ENCODE measurements at regions not wholly inside any gene's neighbourhood (a gene's known extent, or its start where the extent isn't known, plus 50 kb on each side); places are given as distances from the start of the nearest gene placed in this dataset.

DNA sequence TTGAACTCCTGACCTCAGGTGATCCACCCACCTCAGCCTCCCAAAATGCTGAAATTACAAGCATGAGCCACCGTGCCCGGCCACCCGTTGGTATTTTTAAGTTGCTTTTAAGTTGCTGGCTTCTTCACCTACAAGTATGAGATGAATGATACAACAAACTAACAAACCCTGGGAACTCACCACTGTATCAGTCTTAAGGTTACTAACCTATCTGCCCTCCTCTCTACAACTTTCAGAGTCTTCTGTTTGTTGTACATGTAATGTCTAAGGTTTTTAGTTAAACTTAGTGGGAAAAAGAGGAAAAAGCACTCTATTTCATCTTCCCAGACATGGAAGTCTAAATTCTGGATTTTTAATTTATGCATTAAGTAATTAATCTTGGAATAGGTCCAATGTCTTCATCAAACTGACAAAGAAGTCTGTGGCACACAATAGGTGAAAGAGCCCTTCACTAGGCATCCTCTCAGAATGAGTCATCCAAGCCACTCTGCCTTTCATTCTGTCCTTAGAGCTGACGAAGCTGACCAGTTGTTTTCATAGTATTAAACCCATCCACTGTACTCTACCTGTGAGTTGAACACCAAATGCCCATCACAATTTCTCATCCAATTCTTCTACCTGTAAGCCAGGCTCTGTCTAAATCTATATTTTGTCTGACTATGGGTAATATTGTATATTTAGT is 936.1 kb downstream of the TUSC7 start:
- no peaks in the 10 kb centered on the region for H3K79me1 ChIP-seq (ENCODE audit: low read length)
- H3K23ac ChIP-seq (ENCODE audit: low read length), result no peak overlapping the region
- no peak overlapping the region for H3K56ac ChIP-seq (ENCODE audit: low read length)
- no peak overlapping the region for H4K5ac ChIP-seq (ENCODE audit: low read length)
- no peak overlapping the region for H3K27ac ChIP-seq (ENCODE audit: low read depth, low read length)
- no peaks in the 10 kb centered on the region for H3K4me1 ChIP-seq (ENCODE audit: control insufficient read depth, low read depth, low read length)
- no CpG with 5 or more reads among the region's 4 CpGs for WGBS (ENCODE audit: extremely low coverage, insufficient coverage, low lambda C conversion rate)
- no peaks in the 10 kb centered on the region for H3K79me2 ChIP-seq (ENCODE audit: control insufficient read depth, insufficient read depth, low read length)
- H3K9ac ChIP-seq (ENCODE audit: low read length), result no peak overlapping the region
- no peaks in the 10 kb centered on the region for H3K27me3 ChIP-seq (ENCODE audit: insufficient read depth, low read length, poor library complexity)
- no peak overlapping the region for H2AK5ac ChIP-seq (ENCODE audit: low read length)
- H3K4ac ChIP-seq (ENCODE audit: low read depth, low read length), result no peak overlapping the region
- no peak overlapping the region for H2BK15ac ChIP-seq (replicated peaks; ENCODE audit: low read depth)
- no peaks in the 10 kb centered on the region for H3K36me3 ChIP-seq (ENCODE audit: control insufficient read depth, insufficient read depth, low read length)
- no peak overlapping the region for H3K4me2 ChIP-seq (ENCODE audit: low read length)
- H4K8ac ChIP-seq (ENCODE audit: low read depth, low read length), result no peak overlapping the region
- no peak overlapping the region for H2BK5ac ChIP-seq (ENCODE audit: low read length)
- H2BK120ac ChIP-seq (ENCODE audit: low read depth, low read length), result no peak overlapping the region
- no peak for DNase-seq
- H3K18ac ChIP-seq (ENCODE audit: low read length), result no peak overlapping the region
- H3K4me3 ChIP-seq (ENCODE audit: low read length), result no peak overlapping the region

GRCh38 chr3:117647435-117647834 is 937.9 kb downstream of the TUSC7 start:
- no CpG with 5 or more reads among the region's 2 CpGs for WGBS (ENCODE audit: extremely low coverage, insufficient coverage, low lambda C conversion rate)
- Histone ChIP-seq H3K4ac (ENCODE audit: low read depth, low read length) (no peak overlapping the region), H2BK15ac (replicated peaks; ENCODE audit: low read depth) (no peak overlapping the region), H2BK5ac (ENCODE audit: low read length) (no peak overlapping the region), H3K79me2 (ENCODE audit: control insufficient read depth, insufficient read depth, low read length) (no peaks in the 10 kb centered on the region), H3K23ac (ENCODE audit: low read length) (no peak overlapping the region), H3K36me3 (ENCODE audit: control insufficient read depth, insufficient read depth, low read length) (no peaks in the 10 kb centered on the region), H3K18ac (ENCODE audit: low read length) (no peak overlapping the region), H4K8ac (ENCODE audit: low read depth, low read length) (no peak overlapping the region), H3K4me1 (ENCODE audit: control insufficient read depth, low read depth, low read length) (no peaks in the 10 kb centered on the region), H3K9ac (ENCODE audit: low read length) (no peak overlapping the region), H3K56ac (ENCODE audit: low read length) (no peak overlapping the region), H2AK5ac (ENCODE audit: low read length) (no peak overlapping the region), H2BK120ac (ENCODE audit: low read depth, low read length) (no peak overlapping the region), H4K5ac (ENCODE audit: low read length) (no peak overlapping the region), H3K27ac (ENCODE audit: low read depth, low read length) (no peak overlapping the region), H3K27me3 (ENCODE audit: insufficient read depth, low read length, poor library complexity) (no peaks in the 10 kb centered on the region), H3K4me2 (ENCODE audit: low read length) (no peak overlapping the region), H3K79me1 (ENCODE audit: low read length) (no peaks in the 10 kb centered on the region), H3K4me3 (ENCODE audit: low read length) (no peak overlapping the region)
- DNase-seq, result no peak

DNA sequence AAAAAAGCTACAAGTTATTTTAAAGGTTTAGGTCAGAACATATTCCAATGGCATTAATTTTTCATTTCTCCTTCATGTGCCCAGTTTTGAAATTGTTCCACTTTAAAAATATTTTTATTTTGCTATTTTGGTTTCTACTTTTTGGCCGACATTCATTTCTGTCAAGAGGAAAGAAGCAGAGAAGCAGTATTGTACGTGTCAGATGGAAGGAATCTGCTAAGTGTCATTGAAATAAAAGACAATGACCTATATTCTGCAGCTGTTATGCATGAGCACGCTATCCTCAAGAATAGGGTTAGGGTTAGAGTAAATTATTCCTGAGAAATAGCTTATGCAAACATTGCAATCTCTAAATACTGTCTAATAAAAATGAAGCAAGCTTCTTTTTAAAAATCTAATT is 941.7 kb downstream of the TUSC7 start:
- H3K27ac ChIP-seq (ENCODE audit: low read depth, low read length), result no peak overlapping the region
- H2BK15ac ChIP-seq (replicated peaks; ENCODE audit: low read depth), result no peak overlapping the region
- H3K18ac ChIP-seq (ENCODE audit: low read length), result no peak overlapping the region
- H3K36me3 ChIP-seq (ENCODE audit: control insufficient read depth, insufficient read depth, low read length), result no peaks in the 10 kb centered on the region
- no peak overlapping the region for H3K4me2 ChIP-seq (ENCODE audit: low read length)
- DNase-seq, result no peak
- WGBS (ENCODE audit: extremely low coverage, insufficient coverage, low lambda C conversion rate), result no CpG with 5 or more reads among the region's 3 CpGs
- H3K79me2 ChIP-seq (ENCODE audit: control insufficient read depth, insufficient read depth, low read length), result no peaks in the 10 kb centered on the region
- no peak overlapping the region for H2BK5ac ChIP-seq (ENCODE audit: low read length)
- no peak overlapping the region for H2AK5ac ChIP-seq (ENCODE audit: low read length)
- no peak overlapping the region for H4K8ac ChIP-seq (ENCODE audit: low read depth, low read length)
- H3K79me1 ChIP-seq (ENCODE audit: low read length), result no peaks in the 10 kb centered on the region
- H3K27me3 ChIP-seq (ENCODE audit: insufficient read depth, low read length, poor library complexity), result no peaks in the 10 kb centered on the region
- H3K23ac ChIP-seq (ENCODE audit: low read length), result no peak overlapping the region
- H3K4me1 ChIP-seq (ENCODE audit: control insufficient read depth, low read depth, low read length), result no peaks in the 10 kb centered on the region
- no peak overlapping the region for H3K4ac ChIP-seq (ENCODE audit: low read depth, low read length)
- H3K56ac ChIP-seq (ENCODE audit: low read length), result no peak overlapping the region
- no peak overlapping the region for H3K9ac ChIP-seq (ENCODE audit: low read length)
- H2BK120ac ChIP-seq (ENCODE audit: low read depth, low read length), result no peak overlapping the region
- no peak overlapping the region for H4K5ac ChIP-seq (ENCODE audit: low read length)
- H3K4me3 ChIP-seq (ENCODE audit: low read length), result no peak overlapping the region

DNA sequence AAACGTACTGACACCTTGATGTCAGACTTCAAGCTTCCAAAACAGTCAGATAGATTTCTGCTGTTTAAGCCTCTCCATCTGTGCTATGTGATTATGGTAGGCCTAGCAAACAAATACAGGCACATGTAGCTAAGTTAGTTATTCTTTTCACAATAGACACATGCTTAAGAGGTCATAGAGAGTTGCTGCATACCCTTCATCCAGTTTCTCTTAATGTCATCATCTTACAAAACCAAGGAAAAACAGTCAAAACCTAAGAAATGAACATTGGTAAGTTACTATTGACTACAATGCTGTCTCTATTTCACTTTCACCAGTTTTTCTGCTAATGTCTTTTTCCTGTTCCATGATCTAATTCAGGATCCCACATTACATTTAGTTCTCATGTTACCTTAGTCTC is 946.8 kb downstream of the TUSC7 start:
- Histone ChIP-seq H3K4me1 (ENCODE audit: control insufficient read depth, low read depth, low read length) (no peaks in the 10 kb centered on the region), H3K36me3 (ENCODE audit: control insufficient read depth, insufficient read depth, low read length) (no peaks in the 10 kb centered on the region), H2BK120ac (ENCODE audit: low read depth, low read length) (no peak overlapping the region), H2BK5ac (ENCODE audit: low read length) (no peak overlapping the region), H3K79me1 (ENCODE audit: low read length) (no peaks in the 10 kb centered on the region), H3K27ac (ENCODE audit: low read depth, low read length) (no peak overlapping the region), H3K79me2 (ENCODE audit: control insufficient read depth, insufficient read depth, low read length) (no peaks in the 10 kb centered on the region), H4K8ac (ENCODE audit: low read depth, low read length) (no peak overlapping the region), H3K23ac (ENCODE audit: low read length) (no peak overlapping the region), H3K4me2 (ENCODE audit: low read length) (no peak overlapping the region), H3K4me3 (ENCODE audit: low read length) (no peak overlapping the region), H3K18ac (ENCODE audit: low read length) (no peak overlapping the region), H2AK5ac (ENCODE audit: low read length) (no peak overlapping the region), H3K4ac (ENCODE audit: low read depth, low read length) (no peak overlapping the region), H3K56ac (ENCODE audit: low read length) (no peak overlapping the region), H3K27me3 (ENCODE audit: insufficient read depth, low read length, poor library complexity) (no peaks in the 10 kb centered on the region), H2BK15ac (replicated peaks; ENCODE audit: low read depth) (no peak overlapping the region), H3K9ac (ENCODE audit: low read length) (no peak overlapping the region), H4K5ac (ENCODE audit: low read length) (no peak overlapping the region)
- no CpG with 5 or more reads among the region's 1 CpG for WGBS (ENCODE audit: extremely low coverage, insufficient coverage, low lambda C conversion rate)
- DNase-seq, result no peak

DNA sequence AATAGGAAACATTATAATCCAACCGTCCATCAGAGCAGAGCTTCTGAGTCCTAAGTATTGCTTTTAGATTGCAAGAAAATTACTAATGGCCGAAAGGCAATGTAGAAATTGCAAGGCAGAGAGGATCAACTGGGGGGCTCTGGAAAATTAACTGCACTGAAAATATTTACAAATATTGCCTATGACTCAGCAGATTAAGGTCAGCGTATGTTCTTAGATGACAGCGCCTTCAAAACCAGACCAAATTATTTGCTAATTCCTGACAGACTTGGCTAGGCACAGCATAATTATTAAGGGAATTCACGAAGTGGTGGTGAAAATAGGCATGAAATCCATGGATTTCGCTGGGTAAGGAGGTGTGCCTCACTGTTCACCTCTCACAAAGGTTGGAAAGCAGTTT is 947.7 kb downstream of the TUSC7 start:
- H3K27ac ChIP-seq (ENCODE audit: low read depth, low read length), result no peak overlapping the region
- no peak overlapping the region for H2BK5ac ChIP-seq (ENCODE audit: low read length)
- no peak overlapping the region for H4K5ac ChIP-seq (ENCODE audit: low read length)
- no CpG with 5 or more reads among the region's 6 CpGs for WGBS (ENCODE audit: extremely low coverage, insufficient coverage, low lambda C conversion rate)
- no peaks in the 10 kb centered on the region for H3K79me1 ChIP-seq (ENCODE audit: low read length)
- H3K36me3 ChIP-seq (ENCODE audit: control insufficient read depth, insufficient read depth, low read length), result no peaks in the 10 kb centered on the region
- H3K18ac ChIP-seq (ENCODE audit: low read length), result no peak overlapping the region
- H2BK120ac ChIP-seq (ENCODE audit: low read depth, low read length), result no peak overlapping the region
- no peak overlapping the region for H3K23ac ChIP-seq (ENCODE audit: low read length)
- no peaks in the 10 kb centered on the region for H3K79me2 ChIP-seq (ENCODE audit: control insufficient read depth, insufficient read depth, low read length)
- no peak overlapping the region for H2AK5ac ChIP-seq (ENCODE audit: low read length)
- H3K4ac ChIP-seq (ENCODE audit: low read depth, low read length), result no peak overlapping the region
- no peak overlapping the region for H4K8ac ChIP-seq (ENCODE audit: low read depth, low read length)
- H3K4me3 ChIP-seq (ENCODE audit: low read length), result no peak overlapping the region
- H3K27me3 ChIP-seq (ENCODE audit: insufficient read depth, low read length, poor library complexity), result no peaks in the 10 kb centered on the region
- H3K56ac ChIP-seq (ENCODE audit: low read length), result no peak overlapping the region
- no peak overlapping the region for H3K9ac ChIP-seq (ENCODE audit: low read length)
- no peaks in the 10 kb centered on the region for H3K4me1 ChIP-seq (ENCODE audit: control insufficient read depth, low read depth, low read length)
- DNase-seq, result no peak
- H2BK15ac ChIP-seq (replicated peaks; ENCODE audit: low read depth), result no peak overlapping the region
- H3K4me2 ChIP-seq (ENCODE audit: low read length), result no peak overlapping the region

Data from mesendoderm (in vitro differentiated cells).